ENCODE measurements at regions not wholly inside any gene's neighbourhood (a gene's known extent, or its start where the extent isn't known, plus 50 kb on each side); places are given as distances from the start of the nearest gene placed in this dataset.

- H3K4me3 ChIP-seq: no peak overlapping the region
- no peaks in the 10 kb centered on the region for H3K27me3 ChIP-seq
- H3K4me1 ChIP-seq: no peaks in the 10 kb centered on the region
- H3K36me3 ChIP-seq: no peaks in the 10 kb centered on the region
- intact Hi-C loops (cut with DNase I): no loop called here
- no peak for DNase-seq
- no peak for TF ChIP-seq CTCF (IDR thresholded peaks at IDR 0.05)
- ATAC-seq: no peak
- no peaks in the 10 kb centered on the region for H3K9me3 ChIP-seq
- H3K27ac ChIP-seq: no peak overlapping the region
Measured at GRCh38 chr11:41784513-41785335, 325.3 kb upstream of the LRRC4C start.

GRCh38 chr11:41786087-41786486 lies 326.6 kb upstream of the LRRC4C start:
- Histone ChIP-seq H3K9me3 (no peaks in the 10 kb centered on the region), H3K27me3 (no peaks in the 10 kb centered on the region)
- ATAC-seq: no peak

GRCh38 chr11:41788177-41788576 lies 328.7 kb upstream of the LRRC4C start:
- ATAC-seq (no peak), DNase-seq (no peak)
- H3K4me1 ChIP-seq: no peaks in the 10 kb centered on the region
- no peaks in the 10 kb centered on the region for H3K36me3 ChIP-seq
- no peak for TF ChIP-seq CTCF (IDR thresholded peaks at IDR 0.05)
- H3K9me3 ChIP-seq: no peaks in the 10 kb centered on the region
- no peak overlapping the region for H3K27ac ChIP-seq
- H3K27me3 ChIP-seq: no peaks in the 10 kb centered on the region
- H3K4me3 ChIP-seq: no peak overlapping the region
- intact Hi-C loops (cut with DNase I): no loop called here

More at GRCh38 chr11:41786087-41786486, 326.6 kb upstream of the LRRC4C start:
- no peak for TF ChIP-seq CTCF (IDR thresholded peaks at IDR 0.05)
- no peaks in the 10 kb centered on the region for H3K4me1 ChIP-seq
- intact Hi-C loops (cut with DNase I): no loop called here
- DNase-seq: no peak
- H3K36me3 ChIP-seq: no peaks in the 10 kb centered on the region
- H3K4me3 ChIP-seq: no peak overlapping the region
- no peak overlapping the region for H3K27ac ChIP-seq

- DNase-seq (no peak), ATAC-seq (no peak)
- Histone ChIP-seq H3K4me3 (no peak overlapping the region), H3K4me1 (no peaks in the 10 kb centered on the region), H3K27ac (no peak overlapping the region), H3K36me3 (no peaks in the 10 kb centered on the region), H3K9me3 (no peaks in the 10 kb centered on the region), H3K27me3 (no peaks in the 10 kb centered on the region)
- TF ChIP-seq CTCF (IDR thresholded peaks at IDR 0.05): no peak
- intact Hi-C loops (cut with DNase I): no loop called here
Measured at GRCh38 chr11:41789376-41789775, 329.9 kb upstream of the LRRC4C start.

GRCh38 chr11:41795004-41795403 lies 335.6 kb upstream of the LRRC4C start:
- no peak for TF ChIP-seq CTCF (IDR thresholded peaks at IDR 0.05)
- no peaks in the 10 kb centered on the region for H3K36me3 ChIP-seq
- no peak overlapping the region for H3K27ac ChIP-seq
- no peak overlapping the region for H3K4me3 ChIP-seq
- no peaks in the 10 kb centered on the region for H3K27me3 ChIP-seq
- DNase-seq (no peak), ATAC-seq (no peak)
- H3K9me3 ChIP-seq: no peaks in the 10 kb centered on the region
- intact Hi-C loops (cut with DNase I): no loop called here
- H3K4me1 ChIP-seq: no peaks in the 10 kb centered on the region

All from upper lobe of right lung (tissue), 1 donor.